GM12892 (cell line): ENCODE measurements at regions not wholly inside any gene's neighbourhood (a gene's known extent, or its start where the extent isn't known, plus 50 kb on each side); places are given as distances from the start of the nearest gene placed in this dataset.
"Not testable (repeated sequence)": the region's sequence is repeated elsewhere in the genome, so short reads cannot be mapped to it uniquely, and the experiment has no call there.

ENCODE experiments used
- DNase-seq: peaks from one replicate; pipeline ENCODE4 v3.0.0; 2011; ENCODE audit not compliant: insufficient read length
- FAIRE-seq: peaks from 2 replicates; lab custom pipeline; 2011; peaks lifted over from hg19 to GRCh38; lab: Jason Lieb, UNC
- POLR2A ChIP-seq: IDR thresholded peaks from 2 replicates; pipeline ENCODE4 v1.6.1; 2011; ENCODE audit warnings: low read depth, low read length, control low read depth
- POLR2AphosphoS5 ChIP-seq: IDR thresholded peaks from 2 replicates; pipeline ENCODE4 v1.6.1; 2011; ENCODE audit warnings: low read depth, low read length, control low read depth
- TAF1 ChIP-seq: IDR thresholded peaks from 2 replicates; pipeline ENCODE4 v1.6.1; 2011; ENCODE audit warnings: low read depth, mild to moderate bottlenecking, control low read depth, low read length, borderline replicate concordance

- TF ChIP-seq POLR2AphosphoS5 (no peak), TAF1 (no peak), POLR2A (no peak)
- FAIRE-seq (no peak), DNase-seq (no peak)
Measured at GRCh38 chr10:131831561-131831960, 69.2 kb upstream of the PPP2R2D start.

DNA sequence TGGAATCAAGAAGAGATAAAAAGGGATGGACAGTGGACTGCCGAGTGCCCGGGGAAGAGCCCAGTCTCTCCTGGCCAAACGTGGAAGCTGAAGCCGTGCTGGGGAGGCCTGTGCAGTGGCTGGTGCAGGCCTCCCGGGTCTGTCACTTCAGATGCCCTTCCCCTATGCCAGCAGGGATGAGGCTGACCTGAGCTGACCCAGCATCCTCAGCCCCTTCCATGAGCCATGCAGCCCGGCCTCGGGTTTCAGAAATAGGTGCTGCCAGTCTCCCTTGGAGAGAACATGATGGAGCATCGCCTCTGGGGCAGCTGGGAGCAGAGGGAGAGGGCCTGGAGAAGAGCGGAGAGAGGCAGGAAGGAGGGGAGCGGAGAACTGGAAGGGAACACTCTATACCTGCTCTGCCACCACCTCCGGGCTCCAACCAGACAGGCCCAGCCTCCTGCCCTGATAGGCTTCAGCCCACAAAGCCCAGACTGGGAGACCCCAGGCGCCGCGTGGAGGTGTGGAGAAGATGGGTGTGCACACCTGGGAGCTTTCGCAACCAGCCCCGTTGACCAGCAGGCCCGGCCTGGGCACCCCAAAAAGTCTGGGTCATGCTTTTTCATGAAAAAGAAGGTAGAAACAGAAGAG, 68.6 kb upstream of the PPP2R2D start:
- FAIRE-seq = no peak
- TF ChIP-seq POLR2A (no peak), TAF1 (no peak), POLR2AphosphoS5 (no peak)
- no peak for DNase-seq

- FAIRE-seq = no peak
- TF ChIP-seq TAF1 (no peak), POLR2A (no peak), POLR2AphosphoS5 (no peak)
- no peak for DNase-seq
Measured at GRCh38 chr10:131833013-131833412, 67.8 kb upstream of the PPP2R2D start.

DNA sequence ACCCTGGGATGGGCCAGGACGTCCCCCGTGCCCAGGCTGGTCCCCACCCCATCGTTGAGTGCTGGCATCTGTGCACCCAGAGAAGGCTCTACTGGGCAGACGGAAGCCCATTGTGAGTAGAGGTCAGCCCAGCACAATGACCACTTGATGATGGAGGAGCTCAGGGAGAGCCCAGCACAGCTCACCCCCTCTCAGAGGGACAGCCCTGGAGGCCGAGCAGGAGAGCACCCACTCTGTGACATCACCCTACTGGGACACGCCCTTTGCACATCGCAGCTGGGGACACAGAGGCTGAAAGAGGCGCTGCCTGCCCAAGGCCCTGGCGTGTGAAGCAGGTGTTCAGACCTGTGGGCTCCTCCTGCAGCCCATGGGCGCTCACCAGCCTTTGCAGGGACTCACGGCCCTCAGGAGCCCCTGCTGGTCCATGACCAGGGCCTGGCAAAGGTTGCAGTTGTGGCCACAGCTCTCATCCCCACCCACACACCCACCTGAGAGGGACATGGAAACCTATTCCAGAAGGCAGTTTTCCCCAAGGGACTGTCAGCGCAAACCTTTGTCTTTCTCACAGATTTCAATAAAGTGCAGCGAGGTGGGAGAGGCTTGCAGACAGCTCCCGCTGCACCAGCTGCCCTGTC, 67.2 kb upstream of the PPP2R2D start:
- TF ChIP-seq POLR2AphosphoS5 (no peak), TAF1 (no peak), POLR2A (no peak)
- FAIRE-seq (no peak), DNase-seq (no peak)

- FAIRE-seq (no peak), DNase-seq (no peak)
- no peak for TF ChIP-seq POLR2A
- no peak for TF ChIP-seq POLR2AphosphoS5
- no peak for TF ChIP-seq TAF1
Measured at GRCh38 chr10:131834152-131834810, 66.5 kb upstream of the PPP2R2D start.

DNA sequence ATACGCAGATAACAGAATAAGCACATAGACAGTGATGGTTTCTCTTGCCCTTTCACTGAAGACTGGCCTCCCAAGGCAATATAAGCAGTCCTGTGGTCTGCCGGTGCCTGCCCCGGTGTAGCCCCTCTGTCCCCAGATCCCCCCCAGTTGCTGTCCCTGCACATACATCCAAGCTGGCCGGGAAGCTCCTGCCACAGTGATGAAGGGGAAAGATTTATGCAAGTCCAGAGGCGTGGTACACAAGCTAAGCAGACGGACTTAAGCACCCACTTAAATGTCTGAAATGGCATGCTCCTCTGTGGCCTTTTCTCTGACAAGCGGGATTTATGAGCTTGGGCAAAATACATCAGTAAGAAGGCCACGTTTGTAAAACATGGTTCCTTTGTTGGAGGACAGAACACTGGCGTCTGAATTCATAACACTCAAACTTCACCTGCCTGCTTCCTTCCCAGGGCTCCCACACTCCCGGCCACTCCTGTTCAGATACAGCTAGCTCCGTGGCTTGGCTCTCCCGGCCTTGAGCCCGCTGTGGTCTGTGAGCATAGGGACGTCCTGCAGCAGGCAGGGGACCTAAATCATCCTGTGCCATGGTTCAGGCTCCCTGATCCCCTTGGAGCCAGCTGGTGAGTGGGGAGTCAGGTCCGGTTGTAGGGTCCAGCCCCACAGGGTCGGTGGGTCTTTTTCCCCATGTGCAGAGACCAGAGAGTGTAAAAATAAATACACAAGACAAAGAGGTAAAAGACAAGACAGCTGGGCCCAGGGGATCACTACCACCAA, 61.7 kb upstream of the PPP2R2D start:
- no peak for TF ChIP-seq TAF1
- no peak for TF ChIP-seq POLR2A
- TF ChIP-seq POLR2AphosphoS5 = no peak
- DNase-seq (no peak), FAIRE-seq (no peak)

DNA sequence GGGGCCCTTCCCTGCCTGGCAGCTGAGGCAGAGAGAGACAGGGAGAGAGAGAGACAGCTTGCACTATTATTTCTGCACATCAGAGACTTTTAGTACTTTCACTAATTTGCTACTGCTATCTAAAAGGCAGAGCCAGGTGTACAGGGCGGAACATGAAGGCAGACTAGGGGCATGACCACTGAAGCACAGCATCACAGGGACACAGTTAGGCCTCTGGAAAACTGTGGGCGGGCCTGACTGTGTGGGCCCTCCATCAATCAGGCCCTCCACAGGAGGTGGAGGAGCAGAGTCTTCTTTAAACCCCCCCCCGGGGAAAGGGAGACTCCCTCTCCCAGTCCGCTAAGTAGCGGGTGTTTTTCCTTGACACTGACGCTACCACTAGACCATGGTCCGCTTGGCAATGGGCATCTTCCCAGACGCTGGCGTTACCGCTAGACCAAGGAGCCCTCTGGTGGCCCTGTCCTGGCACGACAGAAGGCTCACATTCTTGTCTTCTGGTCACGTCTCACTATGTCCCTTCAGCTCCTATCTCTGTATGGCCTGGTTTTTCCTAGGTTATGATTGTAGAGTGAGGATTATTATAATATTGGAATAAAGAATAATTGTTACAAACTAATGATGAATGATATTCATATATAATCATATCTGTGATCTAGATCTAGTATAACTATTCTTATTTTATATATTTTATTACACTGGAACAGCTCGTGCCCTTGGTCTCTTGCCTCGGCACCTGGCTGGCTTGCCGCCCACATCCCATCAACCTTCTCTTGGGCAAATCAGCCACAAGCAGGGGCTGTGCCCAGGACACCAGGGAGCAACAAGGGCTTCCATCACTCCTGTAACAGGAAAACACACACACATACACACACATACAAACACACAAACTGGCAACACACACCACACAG, 60.7 kb upstream of the PPP2R2D start:
- FAIRE-seq, DNase-seq: not testable (repeated sequence)

DNA sequence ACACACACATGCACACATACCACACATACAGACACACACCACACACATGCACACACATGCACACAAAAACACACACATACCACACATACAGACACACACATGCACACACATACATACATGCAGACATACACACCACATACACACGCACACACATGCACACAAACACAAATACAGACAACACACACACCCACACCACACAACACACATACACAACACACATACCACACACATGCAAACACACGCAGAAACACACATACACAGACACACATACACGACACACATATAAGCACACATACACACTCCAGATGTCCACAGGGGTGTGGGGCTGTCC, 60.1 kb upstream of the PPP2R2D start:
- TF ChIP-seq POLR2A (no peak), POLR2AphosphoS5 (no peak), TAF1 (no peak)
- DNase-seq (no peak), FAIRE-seq (no peak)

- TF ChIP-seq POLR2A = no peak
- DNase-seq = no peak
- no peak for FAIRE-seq
Measured at GRCh38 chr10:131841131-131841660, 59.6 kb upstream of the PPP2R2D start.

DNA sequence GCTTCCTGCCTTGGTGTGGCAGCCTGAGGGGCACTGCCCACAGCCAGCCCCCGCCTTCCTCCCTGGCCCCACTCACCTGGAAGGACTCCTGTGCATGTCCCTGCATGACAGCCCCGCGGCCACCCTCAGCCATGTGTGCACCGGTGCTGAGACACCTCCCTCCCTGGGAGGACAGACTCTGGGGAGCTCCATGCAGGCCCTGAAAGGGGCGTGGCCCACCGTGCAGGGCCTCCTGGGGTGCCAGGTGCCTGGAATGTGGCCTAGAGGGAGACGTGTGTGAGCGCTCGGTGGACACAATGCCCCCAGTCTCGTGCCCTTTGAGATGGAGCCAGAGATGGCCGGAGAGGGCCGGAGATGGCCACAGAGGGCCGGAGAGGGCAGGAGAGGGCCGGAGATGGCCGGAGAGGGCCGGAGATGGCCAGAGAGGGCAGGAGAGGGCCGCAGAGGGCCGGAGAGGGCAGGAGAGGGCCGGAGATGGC, 59.1 kb upstream of the PPP2R2D start:
- no peak for TF ChIP-seq POLR2AphosphoS5
- no peak for TF ChIP-seq POLR2A
- TF ChIP-seq TAF1 = no peak
- DNase-seq (no peak), FAIRE-seq (no peak)
